Stimulated activated CD4-positive, alpha-beta T cell treated with anti-CD3 and anti-CD28 coated beads, Interleukin-4, amount 100 ng/mL, for 1 hour (primary cell): ENCODE measurements at regions not wholly inside any gene's neighbourhood (a gene's known extent, or its start where the extent isn't known, plus 50 kb on each side); places are given as distances from the start of the nearest gene placed in this dataset.
"Not testable (repeated sequence)": the region's sequence is repeated elsewhere in the genome, so short reads cannot be mapped to it uniquely, and the experiment has no call there.

Experiments
- DNase-seq: peaks from one replicate; pipeline ENCODE4 v3.0.0-alpha.2; 2020

GRCh38 chr16:59459806-59460205, 725.7 kb upstream of the GOT2 start:
- no peak for DNase-seq

- no peak for DNase-seq
Measured at GRCh38 chr16:59455497-59455896, 721.4 kb upstream of the GOT2 start.

GRCh38 chr16:59450513-59450912, 716.4 kb upstream of the GOT2 start:
- DNase-seq: not testable (repeated sequence)

- no peak for DNase-seq
Measured at GRCh38 chr16:59440502-59440901, 706.4 kb upstream of the GOT2 start.

GRCh38 chr16:59432896-59433295, 698.8 kb upstream of the GOT2 start:
- no peak for DNase-seq

GRCh38 chr16:59432276-59432675, 698.2 kb upstream of the GOT2 start:
- no peak for DNase-seq

GRCh38 chr16:59424714-59425273, 690.7 kb upstream of the GOT2 start:
- DNase-seq: no peak

GRCh38 chr16:59411961-59412841, 678.1 kb upstream of the GOT2 start:
- DNase-seq: no peak

GRCh38 chr16:59410451-59410850, 676.3 kb upstream of the GOT2 start:
- no peak for DNase-seq

- no peak for DNase-seq
Measured at GRCh38 chr16:59405802-59406201, 671.7 kb upstream of the GOT2 start.

- DNase-seq: no peak
Measured at GRCh38 chr16:59404509-59404908, 670.4 kb upstream of the GOT2 start.

GRCh38 chr16:59400830-59401229, 666.7 kb upstream of the GOT2 start:
- DNase-seq: no peak

- DNase-seq: no peak
Measured at GRCh38 chr16:59397638-59398037, 663.5 kb upstream of the GOT2 start.

- DNase-seq: no peak
Measured at GRCh38 chr16:59394526-59394925, 660.4 kb upstream of the GOT2 start.

- no peak for DNase-seq
Measured at GRCh38 chr16:59392911-59393310, 658.8 kb upstream of the GOT2 start.

GRCh38 chr16:59391617-59392364, 657.7 kb upstream of the GOT2 start:
- no peak for DNase-seq

- no peak for DNase-seq
Measured at GRCh38 chr16:59385959-59386358, 651.8 kb upstream of the GOT2 start.

GRCh38 chr16:59385491-59385890, 651.4 kb upstream of the GOT2 start:
- DNase-seq: no peak

GRCh38 chr16:59373632-59374031, 639.5 kb upstream of the GOT2 start:
- DNase-seq: no peak

GRCh38 chr16:59370717-59371116, 636.6 kb upstream of the GOT2 start:
- no peak for DNase-seq

GRCh38 chr16:59369523-59369922, 635.4 kb upstream of the GOT2 start:
- DNase-seq: no peak

- DNase-seq: no peak
Measured at GRCh38 chr16:59368586-59368985, 634.5 kb upstream of the GOT2 start.

GRCh38 chr16:59356709-59357108, 622.6 kb upstream of the GOT2 start:
- no peak for DNase-seq

- DNase-seq: no peak
Measured at GRCh38 chr16:59356144-59356543, 622.0 kb upstream of the GOT2 start.
